ENCODE measurements at regions not wholly inside any gene's neighbourhood (a gene's known extent, or its start where the extent isn't known, plus 50 kb on each side); places are given as distances from the start of the nearest gene placed in this dataset.

GRCh38 chr12:58764100-58764953 is 156.0 kb downstream of the LRIG3 start:
- no peak for DNase-seq

GRCh38 chr12:58765076-58765475 is 155.2 kb downstream of the LRIG3 start:
- no peak for DNase-seq

- DNase-seq: no peak
These were observed 154.4 kb downstream of the LRIG3 start for GRCh38 chr12:58765653-58766512.

GRCh38 chr12:58766513-58766870 is 153.8 kb downstream of the LRIG3 start:
- DNase-seq: no peak

GRCh38 chr12:58767496-58767895 is 152.8 kb downstream of the LRIG3 start:
- DNase-seq: no peak

GRCh38 chr12:58773986-58774385 is 146.3 kb downstream of the LRIG3 start:
- no peak for DNase-seq

GRCh38 chr12:58774731-58775130 is 145.6 kb downstream of the LRIG3 start:
- DNase-seq: no peak

- DNase-seq: no peak
These were observed 144.9 kb downstream of the LRIG3 start for GRCh38 chr12:58775396-58775795.

GRCh38 chr12:58776144-58776543 is 144.2 kb downstream of the LRIG3 start:
- DNase-seq: no peak

- no peak for DNase-seq
These were observed 142.5 kb downstream of the LRIG3 start for GRCh38 chr12:58777815-58778214.

- no peak for DNase-seq
These were observed 138.7 kb downstream of the LRIG3 start for GRCh38 chr12:58781609-58782008.

- DNase-seq: no peak
These were observed 133.1 kb downstream of the LRIG3 start for GRCh38 chr12:58787021-58787760.

GRCh38 chr12:58794859-58795258 is 125.4 kb downstream of the LRIG3 start:
- DNase-seq: no peak

- no peak for DNase-seq
These were observed 124.5 kb downstream of the LRIG3 start for GRCh38 chr12:58795825-58796224.

- DNase-seq: no peak
These were observed 118.3 kb downstream of the LRIG3 start for GRCh38 chr12:58801986-58802385.

GRCh38 chr12:58803908-58804307 is 116.4 kb downstream of the LRIG3 start:
- peak; percentile 11 for DNase-seq

GRCh38 chr12:58804749-58805148 is 115.6 kb downstream of the LRIG3 start:
- peak; percentile 49 for DNase-seq

GRCh38 chr12:58809064-58809607 is 111.2 kb downstream of the LRIG3 start:
- peak; percentile 10 for DNase-seq

- DNase-seq: no peak
These were observed 109.0 kb downstream of the LRIG3 start for GRCh38 chr12:58811346-58811745.

GRCh38 chr12:58812214-58812613 is 108.1 kb downstream of the LRIG3 start:
- no peak for DNase-seq

GRCh38 chr12:58814036-58814435 is 106.3 kb downstream of the LRIG3 start:
- DNase-seq: no peak

- DNase-seq: no peak
These were observed 105.1 kb downstream of the LRIG3 start for GRCh38 chr12:58815235-58815634.

- DNase-seq: no peak
These were observed 101.8 kb downstream of the LRIG3 start for GRCh38 chr12:58818546-58818945.

Data from OCI-M1 (cell line).